GM06990 (cell line): ENCODE measurements at regions not wholly inside any gene's neighbourhood (a gene's known extent, or its start where the extent isn't known, plus 50 kb on each side); places are given as distances from the start of the nearest gene placed in this dataset.

ENCODE experiments used
- DNase-seq: peaks from one replicate; pipeline ENCODE4 v3.0.0-alpha.2; 2011; ENCODE audit not compliant: insufficient read length; ENCODE audit errors: extremely low read depth
- H3K27me3 ChIP-seq: replicated peaks from 2 replicates; pipeline ENCODE4 v1.6.0; 2011; ENCODE audit warnings: low read length; ENCODE audit not compliant: control insufficient read depth, insufficient read depth
- H3K36me3 ChIP-seq: 2 replicates; pipeline ENCODE4 v1.5.1; 2011; ENCODE audit warnings: low read length; ENCODE audit not compliant: control insufficient read depth, insufficient read depth
- H3K4me3 ChIP-seq: replicated peaks from 2 replicates; pipeline ENCODE4 v1.5.1; 2011; ENCODE audit warnings: low read depth, mild to moderate bottlenecking, control low read depth, low read length
- CTCF ChIP-seq: IDR thresholded peaks from 2 replicates; pipeline ENCODE4 v1.5.1; 2011; ENCODE audit warnings: low read length, control low read depth, mild to moderate bottlenecking, inconsistent platforms; ENCODE audit not compliant: insufficient read depth, poor library complexity, severe bottlenecking

GRCh38 chr16:88300463-88300835 is 82.3 kb upstream of the ZNF469 start:
- DNase-seq = no peak
- Histone ChIP-seq H3K27me3 (no peaks in the 10 kb centered on the region; the same call in 1 of the 2 replicates), H3K4me3 (no peak overlapping the region), H3K36me3 (no peaks in the 10 kb centered on the region)
- no peak for TF ChIP-seq CTCF

DNA sequence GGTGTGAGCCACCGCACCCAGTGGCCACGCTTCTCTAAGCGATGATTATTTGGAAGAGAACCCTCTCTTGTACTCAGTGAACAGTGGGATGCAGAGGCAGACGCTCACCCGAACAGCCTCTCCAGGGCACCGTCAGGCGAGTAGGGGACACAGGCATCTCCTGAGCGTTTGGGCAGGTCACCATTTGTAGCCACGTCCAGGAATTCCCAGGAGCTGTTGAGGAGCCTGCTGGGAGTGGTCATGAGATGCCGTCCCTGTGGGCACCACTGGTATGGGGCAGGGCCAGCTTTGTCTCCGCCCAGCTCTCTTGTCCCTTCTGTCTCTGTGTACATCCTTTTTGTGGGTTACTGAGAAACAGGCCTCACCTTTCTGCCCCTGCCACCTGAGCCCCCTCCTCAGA is 81.3 kb upstream of the ZNF469 start:
- H3K27me3 ChIP-seq = no peaks in the 10 kb centered on the region; the same call in 1 of the 2 replicates
- DNase-seq = no peak

DNA sequence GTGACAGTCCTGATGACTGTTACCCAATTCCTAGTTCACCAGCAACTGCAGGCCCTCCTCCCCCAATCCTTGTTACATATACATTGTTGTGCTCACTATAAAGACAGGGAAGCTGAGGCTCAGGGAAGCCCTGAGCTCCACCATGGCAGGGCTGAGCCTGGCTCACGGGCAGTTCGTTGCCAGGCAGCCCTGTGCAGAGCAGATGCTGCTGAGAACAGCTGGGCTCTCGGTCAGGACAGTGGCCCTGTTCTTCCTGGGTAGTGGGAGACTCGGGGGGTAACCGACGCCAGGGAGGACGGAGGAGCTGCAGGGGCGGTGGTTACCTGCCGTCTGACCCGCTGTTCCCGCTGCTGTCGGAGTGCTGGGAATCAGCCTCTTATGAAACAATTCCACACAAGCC is 80.9 kb upstream of the ZNF469 start:
- no peaks in the 10 kb centered on the region for H3K36me3 ChIP-seq
- TF ChIP-seq CTCF = no peak
- DNase-seq = no peak
- no peaks in the 10 kb centered on the region; the same call in 1 of the 2 replicates for H3K27me3 ChIP-seq
- H3K4me3 ChIP-seq = no peak overlapping the region

More for the DNA sequence above, 81.3 kb upstream of the ZNF469 start:
- no peak for TF ChIP-seq CTCF
- no peak overlapping the region for H3K4me3 ChIP-seq
- no peaks in the 10 kb centered on the region for H3K36me3 ChIP-seq

DNA sequence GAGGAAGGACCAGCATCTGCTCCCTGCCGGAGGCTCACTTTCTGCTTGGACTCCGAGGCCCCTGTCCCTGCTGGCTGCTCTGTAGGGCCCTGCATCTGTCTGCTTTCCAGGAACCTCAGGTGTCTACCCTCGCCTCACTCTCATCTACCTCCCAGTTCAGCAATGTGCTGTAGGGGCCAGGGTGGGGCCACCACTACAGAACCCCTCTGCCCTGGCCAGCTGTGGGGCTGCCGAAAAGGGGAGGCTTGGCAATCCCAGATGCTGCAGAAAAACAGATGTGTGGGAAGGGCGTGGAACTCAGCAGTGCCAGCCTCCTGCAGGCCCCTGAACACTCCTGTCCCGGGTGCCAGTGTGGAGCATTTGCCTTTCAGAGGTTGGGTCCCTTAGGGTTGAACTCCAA is 80.1 kb upstream of the ZNF469 start:
- Histone ChIP-seq H3K27me3 (no peaks in the 10 kb centered on the region; the same call in 1 of the 2 replicates), H3K4me3 (no peak overlapping the region), H3K36me3 (no peaks in the 10 kb centered on the region)
- DNase-seq = no peak
- TF ChIP-seq CTCF = no peak

GRCh38 chr16:88303405-88303804 is 79.4 kb upstream of the ZNF469 start:
- no peak for DNase-seq
- no peak for TF ChIP-seq CTCF
- Histone ChIP-seq H3K27me3 (no peaks in the 10 kb centered on the region; the same call in 1 of the 2 replicates), H3K36me3 (no peaks in the 10 kb centered on the region), H3K4me3 (no peak overlapping the region)
